GM12874 (cell line): ENCODE measurements at regions not wholly inside any gene's neighbourhood (a gene's known extent, or its start where the extent isn't known, plus 50 kb on each side); places are given as distances from the start of the nearest gene placed in this dataset.

Experiments
- TF ChIP-seq, protein P1 (sequence below): IDR thresholded peaks from 2 replicates; pipeline ENCODE4 v1.5.1; 2011; ENCODE audit warnings: low read depth, mild to moderate bottlenecking, control low read depth, low read length, moderate library complexity; ENCODE audit not compliant: insufficient read depth

DNA sequence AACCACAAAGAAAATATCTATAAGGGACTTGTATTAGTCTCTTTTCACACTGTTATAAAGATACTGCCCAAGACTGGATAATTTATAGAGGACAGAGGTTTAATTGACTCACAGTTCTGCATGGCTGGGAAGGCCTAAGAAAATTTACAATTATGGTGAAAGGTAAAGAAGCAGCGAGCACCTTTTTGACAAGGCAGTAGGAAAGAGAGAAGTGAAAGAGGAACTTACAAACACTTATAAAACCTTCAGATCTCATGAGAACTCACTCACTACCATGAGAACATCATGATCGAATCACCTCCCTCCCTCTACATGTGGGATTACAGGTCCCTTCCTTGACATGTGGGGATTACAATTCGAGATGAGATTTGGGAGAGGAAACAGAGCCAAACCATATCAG is 856.0 kb downstream of the TRAM1L1 start:
- TF ChIP-seq, protein P1, sequence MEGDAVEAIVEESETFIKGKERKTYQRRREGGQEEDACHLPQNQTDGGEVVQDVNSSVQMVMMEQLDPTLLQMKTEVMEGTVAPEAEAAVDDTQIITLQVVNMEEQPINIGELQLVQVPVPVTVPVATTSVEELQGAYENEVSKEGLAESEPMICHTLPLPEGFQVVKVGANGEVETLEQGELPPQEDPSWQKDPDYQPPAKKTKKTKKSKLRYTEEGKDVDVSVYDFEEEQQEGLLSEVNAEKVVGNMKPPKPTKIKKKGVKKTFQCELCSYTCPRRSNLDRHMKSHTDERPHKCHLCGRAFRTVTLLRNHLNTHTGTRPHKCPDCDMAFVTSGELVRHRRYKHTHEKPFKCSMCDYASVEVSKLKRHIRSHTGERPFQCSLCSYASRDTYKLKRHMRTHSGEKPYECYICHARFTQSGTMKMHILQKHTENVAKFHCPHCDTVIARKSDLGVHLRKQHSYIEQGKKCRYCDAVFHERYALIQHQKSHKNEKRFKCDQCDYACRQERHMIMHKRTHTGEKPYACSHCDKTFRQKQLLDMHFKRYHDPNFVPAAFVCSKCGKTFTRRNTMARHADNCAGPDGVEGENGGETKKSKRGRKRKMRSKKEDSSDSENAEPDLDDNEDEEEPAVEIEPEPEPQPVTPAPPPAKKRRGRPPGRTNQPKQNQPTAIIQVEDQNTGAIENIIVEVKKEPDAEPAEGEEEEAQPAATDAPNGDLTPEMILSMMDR = no peak

DNA sequence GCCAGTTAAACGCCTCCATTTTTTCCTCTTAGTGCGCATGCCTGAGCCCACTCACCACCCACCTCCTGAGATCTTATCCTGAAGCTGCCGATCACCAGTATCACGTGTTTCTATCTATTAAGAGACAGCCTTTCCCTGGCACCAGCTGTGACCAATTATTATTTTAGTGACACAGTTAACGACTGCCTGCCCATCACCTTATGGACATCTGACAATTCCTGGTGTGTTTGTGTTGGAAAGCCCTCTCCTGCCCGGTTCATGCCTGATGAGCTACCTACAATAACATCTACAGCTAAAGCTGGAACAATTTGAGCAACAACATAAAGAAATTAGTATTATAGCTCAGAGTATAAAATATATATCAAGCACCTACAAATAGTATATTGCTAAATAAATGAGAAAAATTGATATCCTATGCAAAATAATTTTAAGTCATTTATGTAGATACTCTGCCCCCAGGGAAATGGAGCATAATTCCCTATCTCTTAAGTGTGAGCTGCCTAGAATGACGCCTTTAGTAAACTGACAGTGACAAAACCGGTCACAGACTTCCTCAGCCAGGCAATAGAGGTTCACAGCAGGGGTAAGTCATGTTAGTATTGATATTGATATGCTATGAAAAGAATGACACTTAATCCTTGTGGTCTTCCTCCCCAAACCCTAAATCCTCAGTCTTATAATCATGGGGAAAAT is 862.2 kb downstream of the TRAM1L1 start:
- TF ChIP-seq, protein P1 = no peak

- TF ChIP-seq, protein P1 = no peak
These were observed 867.6 kb downstream of the TRAM1L1 start for GRCh38 chr4:116217781-116218180.

- TF ChIP-seq, protein P1 = no peak
These were observed 869.8 kb downstream of the TRAM1L1 start for GRCh38 chr4:116215622-116216021.

- TF ChIP-seq, protein P1 = no peak
These were observed 882.9 kb downstream of the TRAM1L1 start for GRCh38 chr4:116202524-116202923.

DNA sequence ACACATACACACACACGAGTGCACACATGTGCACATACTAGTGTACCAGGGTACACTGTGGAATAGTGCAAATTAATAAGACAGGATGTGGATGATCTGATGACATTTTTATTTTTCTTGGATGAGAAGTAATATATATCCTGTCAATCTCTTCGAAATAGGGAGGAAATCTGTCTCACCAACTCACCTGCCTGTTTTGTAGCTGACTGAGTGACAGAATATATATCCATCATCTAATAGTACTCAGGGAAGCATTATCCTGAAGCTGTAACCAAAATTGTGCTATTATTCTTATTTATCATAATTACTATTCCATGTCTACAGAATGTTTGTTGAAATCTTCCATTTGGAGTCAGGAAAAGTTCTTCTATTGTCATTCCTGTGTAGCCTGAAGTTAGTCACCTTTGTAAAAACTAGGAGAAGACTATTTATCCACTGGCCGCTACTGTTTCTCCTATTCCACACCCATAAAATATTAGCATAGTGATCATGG is 888.0 kb downstream of the TRAM1L1 start:
- TF ChIP-seq, protein P1 = no peak

- TF ChIP-seq, protein P1 = no peak
These were observed 902.1 kb downstream of the TRAM1L1 start for GRCh38 chr4:116183241-116183640.
